ENCODE measurements at regions not wholly inside any gene's neighbourhood (a gene's known extent, or its start where the extent isn't known, plus 50 kb on each side); places are given as distances from the start of the nearest gene placed in this dataset.

- no peak for TF ChIP-seq POLR2A (IDR thresholded peaks at IDR 0.05)
- TF ChIP-seq CTCF (IDR thresholded peaks at IDR 0.05), result no peak
- TF ChIP-seq POLR2AphosphoS5 (IDR thresholded peaks at IDR 0.05; ENCODE audit: insufficient read depth in 1 of 2, low read depth in 1 of 2), result no peak
These were observed 388.1 kb downstream of the EPM2A start for GRCh38 chr6:145347216-145347615.

Measured in vagina (tissue), 2 donors.